Cardiac fibroblast (primary cell): ENCODE measurements at regions not wholly inside any gene's neighbourhood (a gene's known extent, or its start where the extent isn't known, plus 50 kb on each side); places are given as distances from the start of the nearest gene placed in this dataset.

Experiments
- DNase-seq, 2 donors: peaks; one replicate each; pipeline versions ENCODE4 v3.0.0 to v3.0.0-alpha.2; 2010; ENCODE audit warnings: low read depth in 2 of 2
- H3K4me3 ChIP-seq, 2 donors: replicated peaks in 1 of 2; 1 replicate in 1 of 2; 2 replicates in 1 of 2; pipeline ENCODE4 v1.5.1; 2011; ENCODE audit warnings: low read depth in 2 of 2, low read length in 2 of 2, mild to moderate bottlenecking in 2 of 2, moderate library complexity in 1 of 2
- CTCF ChIP-seq: IDR thresholded peaks from one replicate; pipeline ENCODE4 v1.5.1; 2011; ENCODE audit warnings: low read depth, mild to moderate bottlenecking, low read length, inconsistent platforms

- TF ChIP-seq CTCF, result no peak
Measured at GRCh38 chr3:162019817-162020216, 523.2 kb downstream of the OTOL1 start.

GRCh38 chr3:162021206-162021605 lies 524.6 kb downstream of the OTOL1 start:
- no peak for TF ChIP-seq CTCF
- DNase-seq, result peak in 1 of 2 donors; percentile 11
- H3K4me3 ChIP-seq, result no peak overlapping the region

More at GRCh38 chr3:162019817-162020216, 523.2 kb downstream of the OTOL1 start:
- DNase-seq, result no peak
- no peak overlapping the region for H3K4me3 ChIP-seq

GRCh38 chr3:162022911-162023310 lies 526.3 kb downstream of the OTOL1 start:
- H3K4me3 ChIP-seq, result no peak overlapping the region
- TF ChIP-seq CTCF, result no peak
- no peak for DNase-seq

- H3K4me3 ChIP-seq, result no peak overlapping the region
- no peak for DNase-seq
- no peak for TF ChIP-seq CTCF
Measured at GRCh38 chr3:162029736-162030135, 533.1 kb downstream of the OTOL1 start.

GRCh38 chr3:162034368-162034767 lies 537.8 kb downstream of the OTOL1 start:
- no peak for TF ChIP-seq CTCF
- no peak overlapping the region for H3K4me3 ChIP-seq
- peak; percentile 2 to 71 for DNase-seq

GRCh38 chr3:162041622-162042021 lies 545.0 kb downstream of the OTOL1 start:
- no peak for DNase-seq
- no peak for TF ChIP-seq CTCF
- no peak overlapping the region for H3K4me3 ChIP-seq

GRCh38 chr3:162052636-162053035 lies 556.0 kb downstream of the OTOL1 start:
- no peak for TF ChIP-seq CTCF
- peak in 1 of 2 donors; percentile 36 for DNase-seq
- no peak overlapping the region for H3K4me3 ChIP-seq
